Breast epithelium (tissue), 3 donors: ENCODE measurements at regions not wholly inside any gene's neighbourhood (a gene's known extent, or its start where the extent isn't known, plus 50 kb on each side); places are given as distances from the start of the nearest gene placed in this dataset.

Source experiments
- POLR2A ChIP-seq: fragments of 450-650 bp; IDR thresholded peaks from one replicate; pipeline ENCODE4 v1.6.1; 2016; ENCODE audit warnings: antibody characterized with exemption, mild to moderate bottlenecking, moderate library complexity
- TF ChIP-seq, protein P1 (sequence below), 3 donors: fragments of 450-650 bp; IDR thresholded peaks; one replicate each; pipeline ENCODE4 v1.5.1; 2016 to 2017; ENCODE audit warnings: antibody characterized with exemption in 3 of 3, mild to moderate bottlenecking in 3 of 3, moderate library complexity in 3 of 3

DNA sequence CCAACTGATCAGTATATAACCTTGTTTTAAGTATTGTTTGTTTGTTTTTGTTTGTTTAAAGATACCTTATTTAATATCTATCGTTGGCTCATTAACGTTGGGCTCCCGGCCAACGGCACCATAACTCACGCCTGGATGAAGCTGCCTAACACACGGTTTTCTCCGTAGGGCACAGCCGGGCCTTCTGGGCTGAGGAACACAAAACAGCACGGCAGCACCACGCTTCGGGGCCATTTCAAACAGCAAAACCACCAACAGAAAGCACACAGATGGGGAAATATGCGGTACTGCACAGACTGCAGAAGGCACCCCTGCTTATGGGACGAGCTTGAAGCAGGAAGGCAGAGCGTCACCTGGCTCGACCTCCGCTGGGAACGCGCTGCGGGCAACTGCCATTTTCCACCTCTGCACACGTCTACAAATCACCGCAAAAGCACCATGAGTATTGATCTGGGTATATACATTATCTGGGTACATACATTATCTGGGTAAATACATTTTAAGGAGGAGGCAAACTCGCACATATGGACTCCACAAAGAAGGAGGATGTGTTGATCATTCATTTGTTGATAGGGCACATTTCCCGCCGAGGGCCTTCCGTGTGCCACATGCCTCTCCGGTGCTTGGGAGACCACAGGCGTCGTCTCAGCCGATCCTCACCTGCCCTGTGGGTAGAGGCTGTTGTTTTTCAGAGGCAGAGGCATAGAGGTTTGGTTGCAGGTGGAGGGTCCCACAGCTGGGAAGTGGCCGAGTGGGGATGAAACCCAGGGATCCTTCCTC is 123.7 kb upstream of the ATP2B2 start:
- TF ChIP-seq, protein P1, sequence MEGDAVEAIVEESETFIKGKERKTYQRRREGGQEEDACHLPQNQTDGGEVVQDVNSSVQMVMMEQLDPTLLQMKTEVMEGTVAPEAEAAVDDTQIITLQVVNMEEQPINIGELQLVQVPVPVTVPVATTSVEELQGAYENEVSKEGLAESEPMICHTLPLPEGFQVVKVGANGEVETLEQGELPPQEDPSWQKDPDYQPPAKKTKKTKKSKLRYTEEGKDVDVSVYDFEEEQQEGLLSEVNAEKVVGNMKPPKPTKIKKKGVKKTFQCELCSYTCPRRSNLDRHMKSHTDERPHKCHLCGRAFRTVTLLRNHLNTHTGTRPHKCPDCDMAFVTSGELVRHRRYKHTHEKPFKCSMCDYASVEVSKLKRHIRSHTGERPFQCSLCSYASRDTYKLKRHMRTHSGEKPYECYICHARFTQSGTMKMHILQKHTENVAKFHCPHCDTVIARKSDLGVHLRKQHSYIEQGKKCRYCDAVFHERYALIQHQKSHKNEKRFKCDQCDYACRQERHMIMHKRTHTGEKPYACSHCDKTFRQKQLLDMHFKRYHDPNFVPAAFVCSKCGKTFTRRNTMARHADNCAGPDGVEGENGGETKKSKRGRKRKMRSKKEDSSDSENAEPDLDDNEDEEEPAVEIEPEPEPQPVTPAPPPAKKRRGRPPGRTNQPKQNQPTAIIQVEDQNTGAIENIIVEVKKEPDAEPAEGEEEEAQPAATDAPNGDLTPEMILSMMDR (IDR thresholded peaks at IDR 0.05): no peak
- no peak for TF ChIP-seq POLR2A
